ENCODE measurements at regions not wholly inside any gene's neighbourhood (a gene's known extent, or its start where the extent isn't known, plus 50 kb on each side); places are given as distances from the start of the nearest gene placed in this dataset.
A peak's percentile ranks its signal among the peaks of the same experiment; 100 is the strongest.

- H2AFZ ChIP-seq (ENCODE audit: low read length) = no peak overlapping the region
- H3K4me1 ChIP-seq (ENCODE audit: low read length) = no peaks in the 10 kb centered on the region
- TF ChIP-seq CTCF (IDR thresholded peaks at IDR 0.05; ENCODE audit: low read length) (no peak), EZH2 (optimal IDR thresholded peaks at IDR 0.05; ENCODE audit: low read depth, low read length) (no peak)
- H3K27ac ChIP-seq (ENCODE audit: low read length) = no peak overlapping the region
- no peaks in the 10 kb centered on the region for H4K20me1 ChIP-seq (ENCODE audit: insufficient read depth, low read length)
- H3K4me2 ChIP-seq (ENCODE audit: low read depth, low read length) = no peak overlapping the region
- H3K4me3 ChIP-seq (ENCODE audit: low read length) = no peak overlapping the region
- H3K9me3 ChIP-seq (replicated peaks; ENCODE audit: insufficient read depth, low read length) = no peaks in the 10 kb centered on the region
- no peak overlapping the region for H3K9ac ChIP-seq (ENCODE audit: low read length)
- H3K27me3 ChIP-seq (replicated peaks; ENCODE audit: insufficient read depth, low read length) = no peaks in the 10 kb centered on the region
- H3K9me2 ChIP-seq (replicated peaks; ENCODE audit: insufficient read depth, low read length) = no peaks in the 10 kb centered on the region
- no peaks in the 10 kb centered on the region for H3K36me3 ChIP-seq (replicated peaks; ENCODE audit: insufficient read depth, low read length)
- no peaks in the 10 kb centered on the region for H3F3A ChIP-seq (ENCODE audit: insufficient read depth, low read length)
- H3K79me2 ChIP-seq (ENCODE audit: low read length) = no peaks in the 10 kb centered on the region
- no peak for DNase-seq
These were observed 140.5 kb upstream of the GYPC start for GRCh38 chr2:126515471-126515870.

- TF ChIP-seq CTCF (IDR thresholded peaks at IDR 0.05; ENCODE audit: low read length) (no peak), EZH2 (optimal IDR thresholded peaks at IDR 0.05; ENCODE audit: low read depth, low read length) (no peak)
- Histone ChIP-seq H3K4me2 (ENCODE audit: low read depth, low read length) (no peak overlapping the region), H3F3A (ENCODE audit: insufficient read depth, low read length) (no peaks in the 10 kb centered on the region), H4K20me1 (ENCODE audit: insufficient read depth, low read length) (no peaks in the 10 kb centered on the region), H3K4me3 (ENCODE audit: low read length) (no peak overlapping the region), H3K79me2 (ENCODE audit: low read length) (no peaks in the 10 kb centered on the region), H2AFZ (ENCODE audit: low read length) (no peak overlapping the region), H3K27ac (ENCODE audit: low read length) (no peak overlapping the region), H3K9me3 (replicated peaks; ENCODE audit: insufficient read depth, low read length) (no peaks in the 10 kb centered on the region), H3K27me3 (replicated peaks; ENCODE audit: insufficient read depth, low read length) (no peaks in the 10 kb centered on the region), H3K4me1 (ENCODE audit: low read length) (no peaks in the 10 kb centered on the region), H3K36me3 (replicated peaks; ENCODE audit: insufficient read depth, low read length) (no peaks in the 10 kb centered on the region), H3K9ac (ENCODE audit: low read length) (no peak overlapping the region), H3K9me2 (replicated peaks; ENCODE audit: insufficient read depth, low read length) (no peaks in the 10 kb centered on the region)
- DNase-seq = no peak
These were observed 137.8 kb upstream of the GYPC start for GRCh38 chr2:126518196-126518595.

- H4K20me1 ChIP-seq (ENCODE audit: insufficient read depth, low read length) = no peaks in the 10 kb centered on the region
- DNase-seq = peak; percentile 31
- no peak overlapping the region for H2AFZ ChIP-seq (ENCODE audit: low read length)
- H3K79me2 ChIP-seq (ENCODE audit: low read length) = no peaks in the 10 kb centered on the region
- H3K27ac ChIP-seq (ENCODE audit: low read length) = no peak overlapping the region
- H3K9me2 ChIP-seq (replicated peaks; ENCODE audit: insufficient read depth, low read length) = no peaks in the 10 kb centered on the region
- H3K4me2 ChIP-seq (ENCODE audit: low read depth, low read length) = no peak overlapping the region
- TF ChIP-seq CTCF (IDR thresholded peaks at IDR 0.05; ENCODE audit: low read length) (peak; percentile 73), EZH2 (optimal IDR thresholded peaks at IDR 0.05; ENCODE audit: low read depth, low read length) (no peak)
- no peaks in the 10 kb centered on the region for H3K9me3 ChIP-seq (replicated peaks; ENCODE audit: insufficient read depth, low read length)
- H3K36me3 ChIP-seq (replicated peaks; ENCODE audit: insufficient read depth, low read length) = no peaks in the 10 kb centered on the region
- H3K4me1 ChIP-seq (ENCODE audit: low read length) = no peaks in the 10 kb centered on the region
- no peak overlapping the region for H3K9ac ChIP-seq (ENCODE audit: low read length)
- no peaks in the 10 kb centered on the region for H3F3A ChIP-seq (ENCODE audit: insufficient read depth, low read length)
- no peak overlapping the region for H3K4me3 ChIP-seq (ENCODE audit: low read length)
- H3K27me3 ChIP-seq (replicated peaks; ENCODE audit: insufficient read depth, low read length) = no peaks in the 10 kb centered on the region
These were observed 128.0 kb upstream of the GYPC start for GRCh38 chr2:126527836-126528490.
